ENCODE measurements at regions not wholly inside any gene's neighbourhood (a gene's known extent, or its start where the extent isn't known, plus 50 kb on each side); places are given as distances from the start of the nearest gene placed in this dataset.

- TF ChIP-seq CTCF (IDR thresholded peaks at IDR 0.05 in 4 of 5, conservative IDR thresholded peaks at IDR 0.05 in 1 of 5) (no peak), POLR2A (IDR thresholded peaks at IDR 0.05) (no peak)
Observed at GRCh38 chr9:95776176-95776575, 99.3 kb upstream of the ERCC6L2 start.

All from gastrocnemius medialis (tissue), 4 donors.